Mucosa of gallbladder (tissue), 1 donor: ENCODE measurements at regions not wholly inside any gene's neighbourhood (a gene's known extent, or its start where the extent isn't known, plus 50 kb on each side); places are given as distances from the start of the nearest gene placed in this dataset.

Source experiments
- DNase-seq: peaks from one replicate; pipeline ENCODE4 v3.0.0-alpha.2; 2020; ENCODE audit warnings: low spot score
- donor health status: DM: no; HTN: no; CAD: no.

- DNase-seq, result no peak
Measured at GRCh38 chr1:222040121-222040805, 298.4 kb upstream of the DUSP10 start.

GRCh38 chr1:222038971-222039370 lies 297.1 kb upstream of the DUSP10 start:
- no peak for DNase-seq

GRCh38 chr1:222037720-222038119 lies 295.8 kb upstream of the DUSP10 start:
- DNase-seq, result no peak

- DNase-seq, result no peak
Measured at GRCh38 chr1:222034790-222035189, 292.9 kb upstream of the DUSP10 start.

- DNase-seq, result no peak
Measured at GRCh38 chr1:222033450-222033849, 291.6 kb upstream of the DUSP10 start.

GRCh38 chr1:222031318-222031717 lies 289.4 kb upstream of the DUSP10 start:
- no peak for DNase-seq

- no peak for DNase-seq
Measured at GRCh38 chr1:222028676-222029075, 286.8 kb upstream of the DUSP10 start.

GRCh38 chr1:222028116-222028515 lies 286.2 kb upstream of the DUSP10 start:
- no peak for DNase-seq

- no peak for DNase-seq
Measured at GRCh38 chr1:222026280-222026679, 284.4 kb upstream of the DUSP10 start.

GRCh38 chr1:222023025-222023424 lies 281.1 kb upstream of the DUSP10 start:
- DNase-seq, result no peak

- no peak for DNase-seq
Measured at GRCh38 chr1:222021129-222021528, 279.2 kb upstream of the DUSP10 start.

- DNase-seq, result no peak
Measured at GRCh38 chr1:222020553-222020952, 278.7 kb upstream of the DUSP10 start.

GRCh38 chr1:222019029-222019428 lies 277.1 kb upstream of the DUSP10 start:
- DNase-seq, result no peak

GRCh38 chr1:222018041-222018440 lies 276.2 kb upstream of the DUSP10 start:
- DNase-seq, result no peak

- DNase-seq, result no peak
Measured at GRCh38 chr1:222015686-222016085, 273.8 kb upstream of the DUSP10 start.

GRCh38 chr1:222014001-222014400 lies 272.1 kb upstream of the DUSP10 start:
- DNase-seq, result no peak

GRCh38 chr1:222012816-222013215 lies 270.9 kb upstream of the DUSP10 start:
- no peak for DNase-seq

- no peak for DNase-seq
Measured at GRCh38 chr1:222010306-222010705, 268.4 kb upstream of the DUSP10 start.

- DNase-seq, result no peak
Measured at GRCh38 chr1:222009105-222009730, 267.3 kb upstream of the DUSP10 start.

GRCh38 chr1:222006715-222007114 lies 264.8 kb upstream of the DUSP10 start:
- DNase-seq, result no peak

- DNase-seq, result no peak
Measured at GRCh38 chr1:222004784-222005183, 262.9 kb upstream of the DUSP10 start.

GRCh38 chr1:222004034-222004433 lies 262.1 kb upstream of the DUSP10 start:
- no peak for DNase-seq

GRCh38 chr1:222002503-222002902 lies 260.6 kb upstream of the DUSP10 start:
- DNase-seq, result no peak

GRCh38 chr1:222000131-222000530 lies 258.2 kb upstream of the DUSP10 start:
- no peak for DNase-seq
